Panc1 (cell line): ENCODE measurements at regions not wholly inside any gene's neighbourhood (a gene's known extent, or its start where the extent isn't known, plus 50 kb on each side); places are given as distances from the start of the nearest gene placed in this dataset.

Source experiments
- CTCF ChIP-seq: fragments of 450-650 bp; IDR thresholded peaks from 2 replicates; pipeline ENCODE4 v1.5.1; 2017; ENCODE audit warnings: mild to moderate bottlenecking
- POLR2AphosphoS5 ChIP-seq: IDR thresholded peaks from 2 replicates; pipeline ENCODE4 v1.6.1; 2012; ENCODE audit warnings: mild to moderate bottlenecking, low read depth, low read length, moderate library complexity
- REST ChIP-seq, 2 experiments: IDR thresholded peaks; 2 replicates each; pipeline ENCODE4 v1.6.1; 2011 to 2012; ENCODE audit warnings: low read depth in 2 of 2, control low read depth in 1 of 2, low read length in 1 of 2, mild to moderate bottlenecking in 1 of 2, moderate library complexity in 1 of 2; ENCODE audit not compliant: insufficient read depth in 1 of 2
- SIN3A ChIP-seq: IDR thresholded peaks from 2 replicates; pipeline ENCODE4 v1.6.1; 2012; ENCODE audit warnings: low read depth, mild to moderate bottlenecking, low read length, moderate library complexity, borderline replicate concordance; ENCODE audit not compliant: insufficient read depth

GRCh38 chr12:72219937-72220336 is 52.2 kb upstream of the TRHDE start:
- no peak for TF ChIP-seq CTCF
- TF ChIP-seq POLR2AphosphoS5 = no peak
- no peak for TF ChIP-seq SIN3A
- TF ChIP-seq REST (IDR thresholded peaks at IDR 0.05; ENCODE audit: insufficient read depth in 1 of 2, low read depth in 2 of 2, low read length in 1 of 2) = no peak
